Pancreas (tissue), 10 donors: ENCODE measurements at regions not wholly inside any gene's neighbourhood (a gene's known extent, or its start where the extent isn't known, plus 50 kb on each side); places are given as distances from the start of the nearest gene placed in this dataset.
A peak's percentile ranks its signal among the peaks of the same experiment; 100 is the strongest.

Source experiments
- ATAC-seq, 4 donors: fragments of 200-7000 bp; cut with Tn5 transposase; one replicate each; pipeline versions ENCODE4 v1.8.0 to v1.9.1; 2020; ENCODE audit warnings: mild to moderate bottlenecking in 4 of 4, moderate library complexity in 4 of 4
- DNase-seq, 6 donors: peaks; one replicate each; pipeline ENCODE4 v3.0.0-alpha.2; 2020
- FAIRE-seq: peaks from 2 replicates; lab custom pipeline; 2012; peaks lifted over from hg19 to GRCh38; lab: Jason Lieb, UNC
- H3K27ac ChIP-seq, 4 donors: fragments of 200-600 bp; sonication (generic); 1 replicate in 3 of 4; 2 replicates in 1 of 4; pipeline versions ENCODE4 v1.5.0 to v1.8.0; 2020
- H3K27me3 ChIP-seq, 4 donors: fragments of 200-600 bp; one replicate each; pipeline ENCODE4 v1.8.0; 2021
- H3K36me3 ChIP-seq, 3 donors: fragments of 200-600 bp; sonication (generic) in 1 of 3; one replicate each; pipeline versions ENCODE4 v1.5.0 to v1.8.0; 2020 to 2021
- H3K4me1 ChIP-seq, 3 donors: fragments of 200-600 bp; one replicate each; pipeline ENCODE4 v1.8.0; 2021
- H3K4me3 ChIP-seq, 4 donors: fragments of 200-600 bp; sonication (generic) in 2 of 4; one replicate each; pipeline versions ENCODE4 v1.5.0 to v1.8.0; 2020 to 2021
- H3K9me3 ChIP-seq, 4 donors: fragments of 200-600 bp; one replicate each; pipeline ENCODE4 v1.8.0; 2021
- CTCF ChIP-seq, 4 donors: fragments of 200-600 bp; sonication (generic) in 3 of 4; IDR thresholded peaks; one replicate each; pipeline versions ENCODE4 v1.5.0 to v1.8.0; 2021; ENCODE audit warnings: antibody characterized with exemption in 4 of 4
- WGBS, 2 donors: extraction: QIAGEN DNeasy Blood & Tissue Kit; methylation state at CpG; one replicate each; pipeline ENCODE4 v1.1.7; 2013; 5-methylcytosine and 5-hydroxymethylcytosine counted together
- intact Hi-C, 3 donors: fragments of 100-400 bp; cut with DNase I; formaldehyde crosslinking; loops; one replicate each; pipeline versions ENCODE4 v1.11.1 to v1.14.2; 2022
- donor health status: healthy with polysubstance abuse.
- donor health status: DM: no; HTN: no; CAD: no; lungs with moderate emphysema.
- donor health status: DM: no; HTN: no; CAD: no.
- donor health status: control.
- donor health status: control.
- donor health status: Bipolar disorder and iron deficiency.
- donor health status: DM: yes; HTN: yes; CAD: no.
- donor health status: DM: no; HTN: no; CAD: no.
- donor health status: DM: no; HTN: no; CAD: no.
- donor health status: DM: yes; HTN: yes; CAD: no.

- no peak for FAIRE-seq
- Histone ChIP-seq H3K27ac (no peak overlapping the region), H3K4me1 (peaks cover 0 to 9% (median 0%) of the 10 kb centered on the region in 3 donors), H3K36me3 (no peaks in the 10 kb centered on the region), H3K9me3 (no peaks in the 10 kb centered on the region), H3K27me3 (peaks cover 0 to 15% (median 7%) of the 10 kb centered on the region in 4 donors), H3K4me3 (no peak overlapping the region)
- intact Hi-C loops, result no loop called here
- no peak for TF ChIP-seq CTCF (IDR thresholded peaks at IDR 0.05)
- WGBS, 2 donors, result 64 to 79% methylated on average over 3 of the region's 3 CpGs
- DNase-seq, result no peak
- ATAC-seq, result no peak
Observed at GRCh38 chr15:89397653-89398023, 63.0 kb upstream of the POLG start.

- DNase-seq (no peak), FAIRE-seq (no peak), ATAC-seq (no peak)
- Histone ChIP-seq H3K36me3 (no peaks in the 10 kb centered on the region), H3K27ac (no peak overlapping the region), H3K4me1 (peaks cover 0 to 9% (median 0%) of the 10 kb centered on the region in 3 donors), H3K27me3 (peaks cover 0 to 15% (median 7%) of the 10 kb centered on the region in 4 donors), H3K9me3 (no peaks in the 10 kb centered on the region), H3K4me3 (no peak overlapping the region)
- 75 to 85% methylated on average over 12 of the region's 12 CpGs for WGBS, 2 donors
- intact Hi-C loops, result no loop called here
- TF ChIP-seq CTCF (IDR thresholded peaks at IDR 0.05), result no peak
Observed at GRCh38 chr15:89396723-89397652, 62.4 kb upstream of the POLG start.

GRCh38 chr15:89395996-89396395 lies 61.4 kb upstream of the POLG start:
- peaks cover 0 to 15% (median 7%) of the 10 kb centered on the region in 4 donors for H3K27me3 ChIP-seq
- H3K27ac ChIP-seq, result no peak overlapping the region
- 74 to 89% methylated on average over 4 of the region's 4 CpGs for WGBS, 2 donors
- H3K4me3 ChIP-seq, result no peak overlapping the region
- no peak for FAIRE-seq
- H3K36me3 ChIP-seq, result no peaks in the 10 kb centered on the region
- no peak for TF ChIP-seq CTCF (IDR thresholded peaks at IDR 0.05)
- DNase-seq, result no peak
- H3K9me3 ChIP-seq, result no peaks in the 10 kb centered on the region
- peaks cover 0 to 9% (median 0%) of the 10 kb centered on the region in 3 donors for H3K4me1 ChIP-seq
- intact Hi-C loops, result no loop called here
- ATAC-seq, result peak in 1 of 4 donors; percentile 52

- FAIRE-seq (no peak), ATAC-seq (no peak), DNase-seq (no peak)
- H3K27me3 ChIP-seq, result peaks cover 0 to 13% (median 5%) of the 10 kb centered on the region in 4 donors
- 68 to 70% methylated on average over 10 of the region's 10 CpGs for WGBS, 2 donors
- H3K36me3 ChIP-seq, result no peaks in the 10 kb centered on the region
- TF ChIP-seq CTCF (IDR thresholded peaks at IDR 0.05), result no peak
- peaks cover 0 to 9% (median 0%) of the 10 kb centered on the region in 3 donors for H3K4me1 ChIP-seq
- no peak overlapping the region for H3K4me3 ChIP-seq
- intact Hi-C loops, result no loop called here
- H3K9me3 ChIP-seq, result no peaks in the 10 kb centered on the region
- H3K27ac ChIP-seq, result no peak overlapping the region
Observed at GRCh38 chr15:89395461-89395871, 60.8 kb upstream of the POLG start.

- ATAC-seq (no peak), FAIRE-seq (no peak), DNase-seq (no peak)
- H3K27me3 ChIP-seq, result peaks cover 0 to 9% (median 3%) of the 10 kb centered on the region in 4 donors
- intact Hi-C loops, result no loop called here
- H3K27ac ChIP-seq, result no peak overlapping the region
- peaks cover 0 to 6% (median 0%) of the 10 kb centered on the region in 3 donors for H3K4me1 ChIP-seq
- TF ChIP-seq CTCF (IDR thresholded peaks at IDR 0.05), result no peak
- H3K4me3 ChIP-seq, result no peak overlapping the region
- H3K9me3 ChIP-seq, result no peaks in the 10 kb centered on the region
- 74 to 78% methylated on average over 2 of the region's 2 CpGs for WGBS, 2 donors
- H3K36me3 ChIP-seq, result no peaks in the 10 kb centered on the region
Observed at GRCh38 chr15:89395031-89395430, 60.4 kb upstream of the POLG start.
